CD14-positive monocyte (primary cell): ENCODE measurements at regions not wholly inside any gene's neighbourhood (a gene's known extent, or its start where the extent isn't known, plus 50 kb on each side); places are given as distances from the start of the nearest gene placed in this dataset.

ENCODE experiments used
- DNase-seq, 3 donors: peaks; one replicate each; pipeline ENCODE4 v3.0.0-alpha.2; 2011 to 2022
- H2AFZ ChIP-seq: 2 replicates; pipeline ENCODE4 v1.6.0; 2012; ENCODE audit warnings: mild to moderate bottlenecking, low read depth, low read length, inconsistent platforms; ENCODE audit not compliant: insufficient read depth, poor library complexity, severe bottlenecking
- H3K27ac ChIP-seq, 2 donors: 1 replicate in 1 of 2; 2 replicates in 1 of 2; pipeline ENCODE4 v1.5.1; 2012 to 2013; ENCODE audit warnings: low read length in 2 of 2, control low read depth in 1 of 2, inconsistent platforms in 1 of 2, low read depth in 1 of 2, mild to moderate bottlenecking in 1 of 2
- H3K27me3 ChIP-seq, 2 donors: one replicate each; pipeline versions ENCODE4 v1.6.0 to v1.6.1; 2011 to 2013; ENCODE audit warnings: low read length in 2 of 2; ENCODE audit not compliant: control insufficient read depth in 2 of 2, insufficient read depth in 2 of 2
- H3K36me3 ChIP-seq, 2 donors: replicated peaks in 1 of 2; 1 replicate in 1 of 2; 2 replicates in 1 of 2; pipeline versions ENCODE4 v1.5.1 to v1.6.1; 2012 to 2013; ENCODE audit warnings: low read length in 2 of 2, control low read depth in 1 of 2, inconsistent platforms in 1 of 2, mild to moderate bottlenecking in 1 of 2; ENCODE audit not compliant: insufficient read depth in 2 of 2, control insufficient read depth in 1 of 2
- H3K4me1 ChIP-seq, 2 donors: 1 replicate in 1 of 2; 2 replicates in 1 of 2; pipeline versions ENCODE4 v1.5.1 to v1.6.1; 2012 to 2013; ENCODE audit warnings: low read length in 2 of 2, control low read depth in 1 of 2, inconsistent platforms in 1 of 2, mild to moderate bottlenecking in 1 of 2, moderate library complexity in 1 of 2; ENCODE audit not compliant: insufficient read depth in 2 of 2, control insufficient read depth in 1 of 2
- H3K4me2 ChIP-seq: replicated peaks from 2 replicates; pipeline ENCODE3; 2012; ENCODE audit warnings: low read length, moderate library complexity, mild to moderate bottlenecking; ENCODE audit not compliant: poor library complexity, severe bottlenecking; ENCODE audit errors: extremely low read depth
- H3K4me3 ChIP-seq, 3 experiments: fragments of 200-600 bp in 1 of 3; sonication (generic) in 1 of 3; replicated peaks in 1 of 3; 1 replicate in 2 of 3; 2 replicates in 1 of 3; pipeline ENCODE4 v1.5.1; 2011 to 2013; ENCODE audit warnings: low read length in 3 of 3, mild to moderate bottlenecking in 3 of 3, control low read depth in 2 of 3, low read depth in 2 of 3, inconsistent platforms in 1 of 3, moderate library complexity in 1 of 3
- H3K79me2 ChIP-seq: 2 replicates; pipeline ENCODE4 v1.6.0; 2012; ENCODE audit warnings: mild to moderate bottlenecking, control low read depth, inconsistent platforms, low read length, moderate library complexity; ENCODE audit not compliant: insufficient read depth
- H3K9ac ChIP-seq: 2 replicates; pipeline ENCODE4 v1.6.0; 2017; ENCODE audit warnings: low read length, mild to moderate bottlenecking; ENCODE audit not compliant: insufficient read depth, poor library complexity, severe bottlenecking
- H3K9me3 ChIP-seq, 2 donors: replicated peaks in 1 of 2; 1 replicate in 1 of 2; 2 replicates in 1 of 2; pipeline versions ENCODE4 v1.5.1 to v1.6.1; 2012 to 2013; ENCODE audit warnings: low read length in 2 of 2, control low read depth in 1 of 2; ENCODE audit not compliant: control insufficient read depth in 1 of 2, insufficient read depth in 1 of 2
- H4K20me1 ChIP-seq: 2 replicates; pipeline ENCODE4 v1.6.0; 2012; ENCODE audit warnings: mild to moderate bottlenecking, low read length, control low read depth, moderate library complexity; ENCODE audit not compliant: insufficient read depth
- H3K27ac Mint-ChIP-seq, 7 donors: one replicate each; pipeline ENCODE4 v1.8.0; 2020; ENCODE audit warnings: mild to moderate bottlenecking in 7 of 7, mixed read lengths in 7 of 7, moderate library complexity in 6 of 7, inconsistent platforms in 2 of 7
- H3K27me3 Mint-ChIP-seq, 3 donors: one replicate each; pipeline ENCODE4 v1.8.0; 2021 to 2022; ENCODE audit warnings: low read depth in 3 of 3, mild to moderate bottlenecking in 3 of 3, mixed read lengths in 3 of 3, moderate library complexity in 3 of 3, inconsistent platforms in 1 of 3
- H3K36me3 Mint-ChIP-seq, 2 donors: one replicate each; pipeline ENCODE4 v1.8.0; 2020; ENCODE audit warnings: mixed read lengths in 2 of 2, inconsistent platforms in 1 of 2, mild to moderate bottlenecking in 1 of 2
- H3K4me1 Mint-ChIP-seq: one replicate; pipeline ENCODE4 v1.8.0; 2020; ENCODE audit warnings: mild to moderate bottlenecking, mixed read lengths
- H3K4me3 Mint-ChIP-seq, 2 donors: one replicate each; pipeline ENCODE4 v1.8.0; 2020; ENCODE audit warnings: mild to moderate bottlenecking in 2 of 2, mixed read lengths in 2 of 2, moderate library complexity in 1 of 2
- H3K9me3 Mint-ChIP-seq, 7 donors: one replicate each; pipeline ENCODE4 v1.8.0; 2020 to 2022; ENCODE audit warnings: mixed read lengths in 7 of 7, mild to moderate bottlenecking in 6 of 7, moderate library complexity in 6 of 7, inconsistent platforms in 2 of 7
- WGBS: methylation state at CpG from one replicate; pipeline ENCODE4 v1.1.5; 2013; ENCODE audit warnings: missing lambda C conversion rate; ENCODE audit not compliant: insufficient coverage; 5-methylcytosine and 5-hydroxymethylcytosine counted together
- intact Hi-C, 2 donors: fragments of 100-400 bp; cut with micrococcal nuclease; formaldehyde crosslinking; loops; one replicate each; pipeline versions ENCODE4 v1.15.0 to v1.15.1; 2023
- TF ChIP-seq, protein P1 (sequence below): fragments of 200-600 bp; IDR thresholded peaks from one replicate; pipeline ENCODE4 v1.8.0; 2022; ENCODE audit warnings: antibody characterized with exemption, mild to moderate bottlenecking

DNA sequence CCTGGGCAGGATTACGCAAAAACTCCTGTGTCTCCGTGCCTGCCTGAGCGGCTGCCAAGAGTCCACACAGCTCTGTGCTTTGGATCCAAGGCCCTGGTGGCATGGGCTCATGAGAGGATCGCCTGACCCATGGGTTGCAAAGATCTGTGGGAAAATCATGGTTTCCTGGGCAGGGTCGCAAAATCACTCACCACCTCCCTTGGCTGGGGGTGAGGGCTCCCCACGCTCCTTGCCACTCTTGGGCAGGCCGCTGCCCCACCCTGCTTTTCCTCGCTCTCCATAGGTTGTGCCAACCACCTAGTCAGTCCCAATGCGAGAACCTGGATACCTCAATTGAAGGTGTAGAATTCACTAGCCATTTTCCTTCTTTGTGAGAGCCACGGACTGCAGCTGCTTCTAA, 66.5 kb upstream of the MAGEB18 start:
- Mint-ChIP-seq H3K4me1 (no peaks in the 10 kb centered on the region), H3K27me3 (no peaks in the 10 kb centered on the region), H3K9me3 (peaks cover 0 to 21% (median 0%) of the 10 kb centered on the region in 7 donors), H3K27ac (no peak overlapping the region), H3K4me3 (no peak overlapping the region), H3K36me3 (no peaks in the 10 kb centered on the region)
- Histone ChIP-seq H3K4me3 (no peak overlapping the region), H3K4me2 (no peak overlapping the region), H3K9ac (no peak overlapping the region), H3K27ac (no peak overlapping the region), H3K27me3 (no peaks in the 10 kb centered on the region), H4K20me1 (no peaks in the 10 kb centered on the region), H3K4me1 (no peaks in the 10 kb centered on the region), H3K36me3 (no peaks in the 10 kb centered on the region), H3K79me2 (no peaks in the 10 kb centered on the region), H3K9me3 (peaks cover 0 to 13% of the 10 kb centered on the region in 2 donors), H2AFZ (no peak overlapping the region)
- TF ChIP-seq, protein P1, sequence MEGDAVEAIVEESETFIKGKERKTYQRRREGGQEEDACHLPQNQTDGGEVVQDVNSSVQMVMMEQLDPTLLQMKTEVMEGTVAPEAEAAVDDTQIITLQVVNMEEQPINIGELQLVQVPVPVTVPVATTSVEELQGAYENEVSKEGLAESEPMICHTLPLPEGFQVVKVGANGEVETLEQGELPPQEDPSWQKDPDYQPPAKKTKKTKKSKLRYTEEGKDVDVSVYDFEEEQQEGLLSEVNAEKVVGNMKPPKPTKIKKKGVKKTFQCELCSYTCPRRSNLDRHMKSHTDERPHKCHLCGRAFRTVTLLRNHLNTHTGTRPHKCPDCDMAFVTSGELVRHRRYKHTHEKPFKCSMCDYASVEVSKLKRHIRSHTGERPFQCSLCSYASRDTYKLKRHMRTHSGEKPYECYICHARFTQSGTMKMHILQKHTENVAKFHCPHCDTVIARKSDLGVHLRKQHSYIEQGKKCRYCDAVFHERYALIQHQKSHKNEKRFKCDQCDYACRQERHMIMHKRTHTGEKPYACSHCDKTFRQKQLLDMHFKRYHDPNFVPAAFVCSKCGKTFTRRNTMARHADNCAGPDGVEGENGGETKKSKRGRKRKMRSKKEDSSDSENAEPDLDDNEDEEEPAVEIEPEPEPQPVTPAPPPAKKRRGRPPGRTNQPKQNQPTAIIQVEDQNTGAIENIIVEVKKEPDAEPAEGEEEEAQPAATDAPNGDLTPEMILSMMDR = no peak
- 96% methylated on average over 4 of the region's 10 CpGs for WGBS
- intact Hi-C loops = no loop called here
- DNase-seq = no peak

- H3K4me3 ChIP-seq = no peak overlapping the region
- Mint-ChIP-seq H3K9me3 (no peaks in the 10 kb centered on the region), H3K4me1 (no peaks in the 10 kb centered on the region), H3K36me3 (no peaks in the 10 kb centered on the region), H3K4me3 (no peak overlapping the region), H3K27me3 (peaks cover 0 to under 1% (median 0%) of the 10 kb centered on the region in 3 donors), H3K27ac (no peak overlapping the region)
- no peaks in the 10 kb centered on the region for H4K20me1 ChIP-seq
- no peak overlapping the region for H3K4me2 ChIP-seq
- TF ChIP-seq, protein P1 = no peak
- intact Hi-C loops = no loop called here
- no CpG with 5 or more reads among the region's 4 CpGs for WGBS
- H3K27ac ChIP-seq = no peak overlapping the region
- H3K36me3 ChIP-seq = no peaks in the 10 kb centered on the region
- H3K9ac ChIP-seq = no peak overlapping the region
- no peak for DNase-seq
- H3K27me3 ChIP-seq = no peaks in the 10 kb centered on the region
- H2AFZ ChIP-seq = no peak overlapping the region
- no peaks in the 10 kb centered on the region for H3K4me1 ChIP-seq
- H3K9me3 ChIP-seq = no peaks in the 10 kb centered on the region
- no peaks in the 10 kb centered on the region for H3K79me2 ChIP-seq
These were observed 55.0 kb upstream of the MAGEB18 start for GRCh38 chrX:26083093-26083492.
